K562 (cell line): ENCODE measurements at regions not wholly inside any gene's neighbourhood (a gene's known extent, or its start where the extent isn't known, plus 50 kb on each side); places are given as distances from the start of the nearest gene placed in this dataset.

Source experiments
- ATAC-seq: fragments of 200-7000 bp; cut with Tn5 transposase; 3 replicates; pipeline ENCODE4 v1.9.1; 2020; ENCODE audit warnings: moderate library complexity
- BruUV-seq: library from RNA; stranded (reverse); fragments of 400-500 nt; replicated peaks from 2 replicates; lab custom pipeline; 2021; lab: Mats Ljungman, UMichigan
- CTCF ChIA-PET: fragments of 300-600 bp; formaldehyde crosslinking; extraction: SDS; loops from one replicate; lab custom pipeline; 2021; ENCODE audit warnings: low intra/inter-chr PET ratio; lab: Yijun Ruan, JAX
- POLR2A ChIA-PET: fragments of 300-600, 350-650 bp; sonication (Branson Sonifier 250); formaldehyde crosslinking; extraction: SDS; loops from one replicate; lab custom pipeline; 2021; ENCODE audit warnings: antibody characterized with exemption, inconsistent platforms; lab: Yijun Ruan, JAX
- DNase-seq, 4 experiments: peaks; one replicate each; pipeline versions ENCODE4 v3.0.0 to v3.0.0-alpha.2; 2011 to 2018; ENCODE audit warnings: low spot score in 3 of 4, mixed read lengths in 3 of 4; ENCODE audit errors: extremely low read depth in 1 of 4
- FAIRE-seq: peaks from 2 replicates; lab custom pipeline; 2011; peaks lifted over from hg19 to GRCh38; lab: Jason Lieb, UNC
- H2AFZ ChIP-seq: 2 replicates; pipeline ENCODE4 v1.6.0; 2011; ENCODE audit warnings: low read depth, low read length, control low read depth, inconsistent platforms
- H3K27ac ChIP-seq: fragments of 200-600 bp; 3 replicates; pipeline ENCODE4 v1.8.0; 2011; ENCODE audit warnings: low read depth, mild to moderate bottlenecking, control low read depth, inconsistent platforms, low read length, moderate library complexity, mixed read lengths; ENCODE audit errors: extremely low read depth
- H3K27me3 ChIP-seq, 2 experiments: fragments of 300-600 bp in 1 of 2; 2 replicates in 1 of 2; 3 replicates in 1 of 2; pipeline versions ENCODE4 v1.6.0 to v1.8.0; 2011; ENCODE audit warnings: inconsistent platforms in 2 of 2, low read length in 2 of 2, mild to moderate bottlenecking in 1 of 2, mixed read lengths in 1 of 2, moderate library complexity in 1 of 2; ENCODE audit not compliant: control insufficient read depth in 2 of 2, insufficient read depth in 2 of 2
- H3K36me3 ChIP-seq: fragments of 300-600 bp; 3 replicates; pipeline ENCODE4 v1.8.0; 2011; ENCODE audit warnings: mild to moderate bottlenecking, low read length, inconsistent platforms; ENCODE audit not compliant: control insufficient read depth, insufficient read depth
- H3K4me1 ChIP-seq, 2 experiments: fragments of 200-600 bp in 1 of 2; replicated peaks in 1 of 2; 2 replicates in 1 of 2; 3 replicates in 1 of 2; pipeline versions ENCODE4 v1.5.1 to v1.8.0; 2011; ENCODE audit warnings: inconsistent platforms in 2 of 2, low read length in 2 of 2, mild to moderate bottlenecking in 1 of 2, mixed read lengths in 1 of 2, moderate library complexity in 1 of 2; ENCODE audit not compliant: control insufficient read depth in 2 of 2, insufficient read depth in 2 of 2
- H3K4me2 ChIP-seq: 2 replicates; pipeline ENCODE4 v1.6.1; 2011; ENCODE audit warnings: low read length, control low read depth, inconsistent platforms, mixed read lengths; ENCODE audit not compliant: insufficient read depth
- H3K4me3 ChIP-seq: fragments of 200-600 bp; sonication (generic), shearing (Covaris generic); 2 replicates; pipeline ENCODE4 v1.5.1; 2016; ENCODE audit warnings: control low read depth, inconsistent platforms
- H3K79me2 ChIP-seq: fragments of 200-600 bp; 3 replicates; pipeline ENCODE4 v1.8.0; 2011; ENCODE audit warnings: low read length, inconsistent platforms; ENCODE audit not compliant: control insufficient read depth, insufficient read depth
- H3K9ac ChIP-seq, 2 experiments: 2 replicates each; pipeline versions ENCODE4 v1.6.0 to v1.6.1; 2011; ENCODE audit warnings: low read depth in 2 of 2, low read length in 2 of 2, control low read depth in 1 of 2, inconsistent platforms in 1 of 2, mild to moderate bottlenecking in 1 of 2, mixed read lengths in 1 of 2; ENCODE audit not compliant: insufficient read depth in 1 of 2
- H3K9me1 ChIP-seq: one replicate; pipeline ENCODE4 v1.6.0; 2011; ENCODE audit warnings: inconsistent platforms, mild to moderate bottlenecking, low read length, moderate library complexity; ENCODE audit not compliant: control insufficient read depth, insufficient read depth
- H3K9me3 ChIP-seq: replicated peaks from 2 replicates; pipeline ENCODE4 v1.5.1; 2011; ENCODE audit warnings: low read depth, low read length, inconsistent platforms; ENCODE audit not compliant: control insufficient read depth, insufficient read depth
- H4K20me1 ChIP-seq: replicated peaks from 2 replicates; pipeline ENCODE4 v1.6.1; 2011; ENCODE audit warnings: low read length, inconsistent platforms, mixed read lengths; ENCODE audit not compliant: control insufficient read depth, insufficient read depth
- CBX8 ChIP-seq: fragments of 200-600 bp; sonication (generic); IDR thresholded peaks from 2 replicates; pipeline ENCODE4 v1.6.1; 2012; ENCODE audit warnings: borderline replicate concordance, mixed run types, low read depth, mild to moderate bottlenecking, moderate library complexity, mixed read lengths, low read length, control low read depth, inconsistent platforms; ENCODE audit not compliant: poor library complexity, severe bottlenecking; ENCODE audit errors: extremely low read depth
- CREM ChIP-seq: IDR thresholded peaks from 2 replicates; pipeline ENCODE4 v1.6.1; 2014; ENCODE audit warnings: antibody characterized with exemption, low read depth
- CTBP1 ChIP-seq: fragments of 450-650 bp; IDR thresholded peaks from 2 replicates; pipeline ENCODE4 v1.6.1; 2016; ENCODE audit warnings: borderline replicate concordance
- CXXC5 ChIP-seq: fragments of 250-450 bp; sonication (Bioruptor Pico); IDR thresholded peaks from 2 replicates; pipeline ENCODE4 v1.8.0; 2022; ENCODE audit warnings: inconsistent platforms, mild to moderate bottlenecking, moderate library complexity
- DNMT1 ChIP-seq: fragments of 450-650 bp; IDR thresholded peaks from 2 replicates; pipeline ENCODE4 v1.6.1; 2016; ENCODE audit warnings: antibody characterized with exemption, mild to moderate bottlenecking
- NCOA2 ChIP-seq, 2 experiments: fragments of 450-650 bp; IDR thresholded peaks; 2 replicates each; pipeline ENCODE4 v1.6.1; 2018; ENCODE audit warnings: mild to moderate bottlenecking in 2 of 2, moderate library complexity in 1 of 2; ENCODE audit not compliant: partially characterized antibody in 2 of 2
- NCOA6 ChIP-seq: fragments of 450-650 bp; IDR thresholded peaks from 2 replicates; pipeline ENCODE4 v1.6.1; 2017; ENCODE audit warnings: mild to moderate bottlenecking
- NCOR1 ChIP-seq: fragments of 450-650 bp; IDR thresholded peaks from 2 replicates; pipeline ENCODE4 v1.6.1; 2016; ENCODE audit warnings: mild to moderate bottlenecking, moderate library complexity
- NFATC3 ChIP-seq: fragments of 450-650 bp; IDR thresholded peaks from 2 replicates; pipeline ENCODE4 v1.6.1; 2017; ENCODE audit warnings: mild to moderate bottlenecking
- NONO ChIP-seq, 2 experiments: fragments of 200-400 bp in 1 of 2; fragments of 450-650 bp in 1 of 2; formaldehyde crosslinking in 1 of 2; IDR thresholded peaks; 2 replicates each; pipeline ENCODE4 v1.6.1; 2017; ENCODE audit warnings: low read depth in 2 of 2, mild to moderate bottlenecking in 2 of 2, moderate library complexity in 2 of 2, low read length in 1 of 2
- RBBP5 ChIP-seq: fragments of 200-600 bp; sonication (generic); IDR thresholded peaks from 2 replicates; pipeline ENCODE4 v1.6.1; 2012; ENCODE audit warnings: borderline replicate concordance, mild to moderate bottlenecking, low read length, control low read depth, inconsistent platforms; ENCODE audit not compliant: insufficient read depth, poor library complexity, severe bottlenecking
- TFAM ChIP-seq: fragments of 250-450 bp; sonication (Bioruptor Pico); conservative IDR thresholded peaks from 2 replicates; pipeline ENCODE4 v1.5.0; 2021; ENCODE audit warnings: mild to moderate bottlenecking, moderate library complexity
- ZNF274 ChIP-seq: IDR thresholded peaks from 2 replicates; pipeline ENCODE4 v1.6.1; 2011; ENCODE audit warnings: low read depth, mild to moderate bottlenecking, low read length, moderate library complexity, borderline replicate concordance
- ZNF785 ChIP-seq: fragments of 250-450 bp; sonication (Bioruptor Pico); IDR thresholded peaks from 2 replicates; pipeline ENCODE4 v1.4.0; 2020; ENCODE audit warnings: mild to moderate bottlenecking
- WGBS: fragments of 100-300 bp; shearing (Covaris generic); methylation state at CpG from one replicate; pipeline ENCODE4 v1.1.6; 2016; ENCODE audit warnings: low coverage, mixed read lengths; ENCODE audit not compliant: insufficient coverage; ENCODE audit errors: missing lambda C conversion rate; 5-methylcytosine and 5-hydroxymethylcytosine counted together
- in situ Hi-C: fragments of 300-500 bp; cut with MboI; formaldehyde crosslinking; loops from 4 replicates; pipeline ENCODE4 v1.15.0; 2018; ENCODE audit warnings: inconsistent platforms, mixed read lengths
- intact Hi-C: fragments of 100-400 bp; cut with micrococcal nuclease; formaldehyde crosslinking; loops from 2 replicates; pipeline ENCODE4 v1.14.2; 2022
- TF ChIP-seq, protein P1 (sequence below), 2 experiments: fragments of 450-650 bp; conservative IDR thresholded peaks; 2 replicates each; pipeline ENCODE4 v1.6.1; 2017; ENCODE audit warnings: mild to moderate bottlenecking in 2 of 2, moderate library complexity in 2 of 2
- TF ChIP-seq, protein P2 (sequence below), 2 experiments: fragments of 450-650 bp in 1 of 2; sonication (generic) in 1 of 2; formaldehyde crosslinking; conservative IDR thresholded peaks; 2 replicates each; pipeline versions ENCODE4 v1.4.0 to v1.8.1; 2020 to 2022; ENCODE audit warnings: mild to moderate bottlenecking in 1 of 2, missing genetic modification reagents in 1 of 2
- TF ChIP-seq, protein P3 (sequence below): sonication (generic); formaldehyde crosslinking; IDR thresholded peaks from 2 replicates; pipeline ENCODE4 v1.8.0; 2022; ENCODE audit warnings: mild to moderate bottlenecking, missing genetic modification reagents

DNA sequence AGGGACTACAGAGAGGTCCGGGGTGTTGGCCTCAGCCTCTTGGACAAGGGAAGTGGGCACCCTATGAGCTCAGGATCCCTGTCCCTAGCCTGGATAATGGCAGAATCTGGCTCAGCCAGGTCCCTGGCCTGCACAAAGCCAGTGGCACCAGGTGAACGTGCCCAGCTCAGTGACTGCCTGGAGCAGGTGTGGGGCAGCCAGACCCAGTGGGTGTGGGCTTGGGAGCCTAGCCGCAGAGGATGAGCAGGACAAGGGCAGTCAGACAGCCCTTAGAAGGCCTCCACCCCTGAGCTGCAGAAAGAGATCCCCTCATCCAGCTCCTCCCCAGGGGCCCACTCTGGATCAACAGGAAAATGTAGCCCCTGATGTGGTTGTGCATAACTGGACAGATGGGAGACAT, 585.3 kb downstream of the KCNJ18 start (continued):
- TF ChIP-seq RBBP5 (no peak), CTBP1 (no peak), DNMT1 (no peak), NCOA6 (no peak)

DNA sequence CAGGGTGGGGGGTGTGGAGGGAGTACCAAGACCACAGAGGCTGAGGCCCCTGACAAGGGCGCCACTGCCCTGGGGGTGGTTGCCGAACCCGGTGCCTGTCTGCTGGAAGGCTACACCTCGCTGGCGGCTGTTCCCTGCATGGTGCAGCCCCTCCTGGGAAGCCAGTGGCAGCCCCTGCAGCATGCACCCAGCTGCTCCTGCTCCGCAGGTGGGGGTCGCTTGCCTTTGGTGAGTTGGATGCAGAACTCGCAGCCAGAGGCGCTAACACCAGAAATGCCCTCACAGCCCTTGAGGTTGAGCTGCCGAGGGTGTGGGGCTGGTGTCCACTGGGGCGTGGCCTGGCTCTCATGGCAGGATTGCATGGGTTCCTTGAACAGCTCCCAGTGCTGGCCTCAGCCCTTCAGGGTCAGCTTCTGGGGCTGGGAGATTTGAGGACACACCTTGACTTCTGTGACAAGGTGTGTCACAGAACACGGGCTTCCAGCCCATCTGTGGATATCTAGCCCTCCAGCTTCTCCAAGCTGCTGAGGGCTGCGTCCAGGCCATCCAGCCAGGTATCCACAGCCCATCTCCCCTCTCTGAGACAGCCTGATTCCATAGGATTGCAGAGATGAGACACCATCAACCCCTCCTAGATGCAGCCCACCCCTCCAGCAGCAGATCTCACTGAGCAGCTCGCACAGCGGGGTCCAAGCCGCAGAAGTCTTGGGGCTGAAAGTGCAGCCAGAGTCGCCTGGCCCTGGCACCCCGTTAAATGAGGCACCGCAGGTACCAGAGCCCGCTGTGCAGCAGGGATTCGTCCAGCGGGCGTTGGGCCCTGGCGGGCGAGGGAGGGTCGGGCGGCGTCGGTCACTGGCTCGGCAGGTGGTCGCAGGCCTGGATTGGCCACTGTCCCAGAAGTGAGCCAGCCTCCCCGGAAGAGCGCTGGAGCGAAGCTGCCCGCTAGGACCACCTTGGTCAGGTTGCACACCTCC, 586.3 kb downstream of the KCNJ18 start:
- ATAC-seq (peak; percentile 66), DNase-seq (no peak), FAIRE-seq (no peak)
- Histone ChIP-seq H3K27me3 (peaks cover 0 to 16% of the 10 kb centered on the region in 2 experiments; a peak in 2 of 5 replicates), H3K9me1 (no peaks in the 10 kb centered on the region), H3K27ac (no peak overlapping the region), H3K9ac (no peak overlapping the region; a peak in 1 of 4 replicates), H3K4me1 (peaks cover 0 to 9% of the 10 kb centered on the region in 2 experiments; a peak in 2 of 5 replicates), H3K9me3 (no peaks in the 10 kb centered on the region), H3K4me3 (no peak overlapping the region), H3K36me3 (no peaks in the 10 kb centered on the region), H2AFZ (no peak overlapping the region), H3K4me2 (no peak overlapping the region), H3K79me2 (no peaks in the 10 kb centered on the region), H4K20me1 (no peaks in the 10 kb centered on the region)
- intact Hi-C loops = no loop called here
- in situ Hi-C loops = no loop called here
- no TSS peak for BruUV-seq
- CTCF ChIA-PET = no interaction called here
- 31% methylated on average over 15 of the region's 35 CpGs for WGBS
- POLR2A ChIA-PET = interaction anchor here (0.6 kb wide), 1 partner anchor 135 kb away, joined by 3 read pairs; no protein-coding TSS in a partner anchor
- TF ChIP-seq NCOR1 (no peak), CXXC5 (no peak), NFATC3 (no peak), TFAM (CRISPR knock-in tag) (no peak), NCOA2 (IDR thresholded peaks at IDR 0.05; ENCODE audit: partially characterized antibody in 2 of 2) (no peak), CBX8 (no peak), ZNF785 (CRISPR knock-in tag) (no peak), ZNF274 (no peak), CREM (no peak), NONO (IDR thresholded peaks at IDR 0.05; ENCODE audit: low read depth in 2 of 2, low read length in 1 of 2) (no peak)
- TF ChIP-seq, protein P1, sequence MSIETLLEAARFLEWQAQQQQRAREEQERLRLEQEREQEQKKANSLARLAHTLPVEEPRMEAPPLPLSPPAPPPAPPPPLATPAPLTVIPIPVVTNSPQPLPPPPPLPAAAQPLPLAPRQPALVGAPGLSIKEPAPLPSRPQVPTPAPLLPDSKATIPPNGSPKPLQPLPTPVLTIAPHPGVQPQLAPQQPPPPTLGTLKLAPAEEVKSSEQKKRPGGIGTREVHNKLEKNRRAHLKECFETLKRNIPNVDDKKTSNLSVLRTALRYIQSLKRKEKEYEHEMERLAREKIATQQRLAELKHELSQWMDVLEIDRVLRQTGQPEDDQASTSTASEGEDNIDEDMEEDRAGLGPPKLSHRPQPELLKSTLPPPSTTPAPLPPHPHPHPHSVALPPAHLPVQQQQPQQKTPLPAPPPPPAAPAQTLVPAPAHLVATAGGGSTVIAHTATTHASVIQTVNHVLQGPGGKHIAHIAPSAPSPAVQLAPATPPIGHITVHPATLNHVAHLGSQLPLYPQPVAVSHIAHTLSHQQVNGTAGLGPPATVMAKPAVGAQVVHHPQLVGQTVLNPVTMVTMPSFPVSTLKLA (conservative IDR thresholded peaks at IDR 0.05) = no peak
- TF ChIP-seq, protein P2, sequence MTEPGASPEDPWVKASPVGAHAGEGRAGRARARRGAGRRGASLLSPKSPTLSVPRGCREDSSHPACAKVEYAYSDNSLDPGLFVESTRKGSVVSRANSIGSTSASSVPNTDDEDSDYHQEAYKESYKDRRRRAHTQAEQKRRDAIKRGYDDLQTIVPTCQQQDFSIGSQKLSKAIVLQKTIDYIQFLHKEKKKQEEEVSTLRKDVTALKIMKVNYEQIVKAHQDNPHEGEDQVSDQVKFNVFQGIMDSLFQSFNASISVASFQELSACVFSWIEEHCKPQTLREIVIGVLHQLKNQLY (CRISPR knock-in tag; conservative IDR thresholded peaks at IDR 0.05) = no peak
- TF ChIP-seq, protein P3, sequence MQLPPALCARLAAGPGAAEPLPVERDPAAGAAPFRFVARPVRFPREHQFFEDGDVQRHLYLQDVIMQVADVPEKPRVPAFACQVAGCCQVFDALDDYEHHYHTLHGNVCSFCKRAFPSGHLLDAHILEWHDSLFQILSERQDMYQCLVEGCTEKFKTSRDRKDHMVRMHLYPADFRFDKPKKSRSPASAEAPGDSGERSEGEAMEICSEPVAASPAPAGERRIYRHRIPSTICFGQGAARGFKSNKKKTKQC (CRISPR knock-in tag) = no peak
